Left renal cortex interstitium (tissue), 4 donors: ENCODE measurements at regions not wholly inside any gene's neighbourhood (a gene's known extent, or its start where the extent isn't known, plus 50 kb on each side); places are given as distances from the start of the nearest gene placed in this dataset.
"Not testable (repeated sequence)": the region's sequence is repeated elsewhere in the genome, so short reads cannot be mapped to it uniquely, and the experiment has no call there.

Experiments used
- DNase-seq, 4 donors: peaks; one replicate each; pipeline ENCODE4 v3.0.0-alpha.2; 2013; ENCODE audit warnings: low read depth in 4 of 4, low spot score in 2 of 4, missing footprints in 1 of 4

DNA sequence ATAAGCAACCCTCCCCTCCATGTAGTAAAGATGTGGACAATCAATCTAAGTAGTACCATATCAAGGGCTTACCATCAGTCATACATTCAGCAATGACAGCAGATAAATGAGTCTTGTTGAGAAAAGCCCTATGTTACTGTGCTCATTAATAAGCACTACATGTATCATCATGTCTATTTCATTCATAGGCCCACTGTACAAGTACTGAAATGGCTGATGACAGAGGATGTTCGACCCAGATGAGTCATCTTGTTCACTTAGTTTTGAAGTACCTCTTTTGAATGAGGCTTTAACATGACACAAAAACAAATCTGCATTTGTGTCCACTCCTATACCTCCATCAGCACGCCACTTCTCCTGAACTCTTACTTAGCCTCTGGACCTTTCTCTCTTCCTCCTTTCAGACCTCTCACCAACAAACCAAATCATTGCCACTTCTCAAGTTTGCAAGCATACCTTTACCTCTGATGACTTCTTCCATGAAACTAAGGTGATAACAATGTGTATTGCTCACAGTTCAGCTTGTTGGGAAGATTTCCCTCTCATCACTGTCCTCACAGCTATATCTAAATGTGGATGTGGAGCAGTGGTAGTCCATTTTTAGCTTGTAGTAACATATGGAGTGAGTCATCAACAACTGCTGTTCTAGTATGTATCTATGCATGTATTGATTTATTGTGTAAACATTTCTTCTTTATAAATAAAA, 921.0 kb upstream of the SLC39A10 start:
- no peak for DNase-seq

DNA sequence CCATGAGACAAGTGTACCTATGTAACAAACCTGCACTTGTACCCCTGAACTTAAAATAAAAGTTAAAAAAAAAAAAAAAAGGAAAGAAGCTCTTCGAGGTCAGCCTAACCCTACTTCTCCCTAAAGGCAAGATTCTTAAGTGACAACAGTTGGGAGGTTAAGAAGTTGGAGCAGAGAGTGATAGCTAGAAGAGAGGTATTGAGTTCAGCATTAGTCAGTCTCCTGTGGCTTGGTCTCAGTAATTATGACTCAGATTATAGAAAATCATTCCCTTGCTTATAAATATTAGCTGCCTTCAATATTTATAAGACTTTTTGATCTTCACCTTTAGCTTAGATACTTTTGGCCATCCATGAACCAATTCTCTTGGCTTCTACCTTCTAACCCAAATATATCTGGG, 926.8 kb upstream of the SLC39A10 start:
- DNase-seq = no peak

DNA sequence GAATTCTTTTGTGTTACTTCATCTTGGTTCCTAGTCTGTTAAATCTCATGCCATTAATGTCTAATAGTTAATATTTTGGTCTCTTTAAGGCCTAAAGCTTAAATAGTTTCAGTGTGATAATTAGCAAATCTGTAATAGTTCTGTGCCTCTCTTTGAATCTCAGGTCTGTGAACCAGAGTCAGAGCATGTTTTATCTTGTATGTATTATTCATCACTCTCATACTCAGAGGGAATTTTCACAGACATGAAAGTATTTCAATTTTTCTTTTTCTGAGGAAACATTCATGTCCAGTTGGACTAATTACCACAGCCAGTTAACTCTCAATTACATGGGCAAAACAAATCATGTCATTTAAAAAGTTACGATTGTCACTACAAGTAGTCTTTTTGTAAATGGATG, 931.9 kb upstream of the SLC39A10 start:
- DNase-seq = no peak

DNA sequence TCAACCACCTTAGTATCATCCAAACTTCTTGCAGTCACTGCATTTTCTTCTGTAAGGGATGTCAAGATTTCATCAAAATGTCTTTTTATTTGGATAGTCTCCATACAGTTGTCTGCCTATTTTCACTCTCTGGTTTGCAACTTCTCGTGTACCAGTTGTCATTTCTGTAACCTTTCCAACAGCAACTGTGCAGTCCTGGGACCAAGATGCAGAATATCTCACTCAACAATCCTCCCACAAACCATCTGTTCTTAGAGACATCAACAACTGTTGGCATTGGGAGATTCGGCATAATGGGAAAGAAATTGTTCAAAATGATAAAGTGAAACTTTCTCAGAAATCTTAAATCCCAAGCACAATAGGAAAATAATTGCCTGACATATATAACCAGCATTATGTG, 933.6 kb upstream of the SLC39A10 start:
- DNase-seq = no peak

DNA sequence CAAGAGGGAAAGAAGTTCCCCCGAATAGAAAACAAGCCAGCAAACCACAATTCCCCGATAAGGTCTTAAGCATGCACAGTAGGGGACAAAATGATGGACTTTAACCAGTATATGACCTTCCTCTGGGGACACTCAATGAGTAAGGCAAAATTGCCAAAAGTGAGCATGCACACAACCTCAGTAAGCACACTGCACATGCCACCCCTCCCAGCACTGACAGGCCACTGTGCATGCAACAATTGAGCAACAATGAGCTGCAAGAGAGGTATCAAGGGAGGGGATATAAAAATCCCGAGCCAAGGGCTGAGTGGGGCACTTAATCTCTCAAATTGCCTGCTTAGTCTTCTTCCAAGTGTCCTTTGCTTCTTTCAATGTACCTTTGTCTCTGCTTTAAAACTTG, 935.8 kb upstream of the SLC39A10 start:
- DNase-seq = no peak

DNA sequence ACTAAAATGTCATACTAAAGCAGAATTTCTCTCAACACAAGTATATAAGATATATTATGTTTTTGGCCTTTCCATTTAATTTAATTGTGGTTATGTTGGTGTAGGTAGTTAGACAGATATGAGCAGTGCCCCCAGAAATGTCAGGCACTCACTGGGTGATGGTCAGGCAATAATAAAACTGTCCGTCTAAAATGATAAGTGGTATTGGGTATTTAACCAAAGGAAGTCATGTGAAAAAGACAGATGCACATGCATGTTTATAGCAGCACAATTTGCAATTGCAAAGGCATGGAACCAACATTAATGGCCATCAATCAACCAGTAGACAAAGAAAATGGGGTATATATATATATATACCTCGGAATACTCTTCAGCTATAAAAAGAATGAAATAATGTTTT, 936.6 kb upstream of the SLC39A10 start:
- DNase-seq = no peak

DNA sequence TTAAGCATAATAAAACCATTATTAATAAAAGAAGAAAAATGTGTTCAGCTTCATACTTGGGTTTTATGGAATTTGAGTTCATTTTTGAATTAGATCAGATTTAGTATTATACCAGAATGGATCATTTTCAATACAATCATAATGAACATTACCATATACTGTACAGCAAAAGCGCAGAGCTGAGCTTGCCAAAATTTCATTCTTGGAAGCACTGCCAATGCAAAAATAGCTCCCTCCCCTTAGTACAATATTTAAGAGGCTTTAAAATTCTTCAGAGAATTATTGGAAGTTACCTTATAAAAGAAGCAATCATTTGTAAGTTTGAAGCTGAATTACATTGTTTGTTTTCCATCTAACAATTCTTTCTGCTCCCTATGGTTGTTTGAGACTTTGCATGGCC, 938.1 kb upstream of the SLC39A10 start:
- DNase-seq = no peak

DNA sequence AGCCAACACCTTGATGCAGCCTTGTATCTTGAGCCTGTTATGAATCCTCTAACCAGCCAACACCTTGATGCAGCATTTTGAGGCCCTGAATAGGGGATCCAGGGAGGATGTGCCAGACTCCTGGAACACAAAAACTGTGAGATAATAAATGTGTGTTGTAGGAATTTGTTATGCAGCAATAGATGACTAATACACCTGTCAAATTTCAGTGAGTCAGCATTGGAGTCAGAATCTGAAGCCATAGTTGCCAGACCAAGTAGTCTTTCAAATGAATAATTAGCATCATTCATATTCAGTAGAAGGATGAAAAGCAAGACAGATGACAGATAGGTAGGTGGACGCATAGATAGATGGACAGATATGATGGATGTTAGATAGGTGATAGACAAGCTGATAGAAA, 942.5 kb upstream of the SLC39A10 start:
- no peak for DNase-seq

DNA sequence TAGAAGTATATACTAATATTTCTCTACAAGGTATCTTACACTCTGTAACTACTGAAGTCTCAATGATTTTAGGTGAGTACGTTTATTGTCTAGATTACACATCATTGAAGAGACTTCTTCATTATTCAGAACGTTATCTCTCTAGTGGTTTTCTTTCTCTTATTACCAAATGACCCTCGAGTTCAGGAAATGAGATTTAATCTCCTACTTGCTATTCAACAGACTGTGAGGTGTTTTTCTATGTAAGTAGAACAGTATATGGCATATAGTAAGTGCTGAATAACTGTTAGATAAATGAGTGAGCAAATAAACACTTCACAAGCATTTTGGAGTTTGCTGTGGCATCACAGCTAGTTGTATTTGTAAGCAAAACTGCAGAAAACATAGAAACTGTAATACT, 947.2 kb upstream of the SLC39A10 start:
- DNase-seq = no peak

DNA sequence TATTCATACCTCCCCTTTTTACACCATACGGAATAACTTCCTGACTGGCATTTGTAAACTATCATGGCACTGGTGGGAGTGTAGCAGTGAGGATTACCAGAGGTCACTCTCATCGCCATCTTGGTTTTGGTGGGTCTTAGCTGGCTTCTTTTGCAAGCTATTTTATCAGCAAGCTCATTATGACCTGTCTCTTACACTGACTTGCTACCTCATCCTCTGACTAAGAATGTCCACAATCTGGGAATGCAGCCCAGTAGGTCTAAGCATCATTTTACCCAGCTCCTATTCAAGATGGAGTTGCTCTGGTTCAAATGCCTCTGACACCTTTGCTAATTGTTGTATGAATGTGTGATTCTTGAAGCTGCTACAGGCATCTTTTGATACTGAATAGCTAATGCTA, 950.8 kb upstream of the SLC39A10 start:
- DNase-seq = no peak

DNA sequence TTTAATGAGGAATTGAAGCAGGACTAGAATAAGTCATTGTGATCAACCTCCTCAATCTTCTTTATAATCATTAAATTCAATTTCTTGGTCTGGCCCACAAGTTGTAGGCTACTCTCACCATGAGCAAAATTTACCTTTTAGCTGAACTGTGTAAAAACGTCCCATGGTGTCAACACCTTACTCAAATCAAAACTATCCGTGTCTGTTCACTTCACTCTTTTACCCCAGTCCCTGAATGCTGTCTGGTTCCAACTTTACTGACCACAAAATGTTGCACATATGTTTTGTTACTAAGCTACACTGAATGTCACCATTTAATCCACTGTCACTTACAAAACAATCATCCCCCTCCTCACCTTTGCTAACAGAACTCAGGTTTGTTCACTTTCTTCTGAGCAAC, 951.6 kb upstream of the SLC39A10 start:
- DNase-seq = no peak

DNA sequence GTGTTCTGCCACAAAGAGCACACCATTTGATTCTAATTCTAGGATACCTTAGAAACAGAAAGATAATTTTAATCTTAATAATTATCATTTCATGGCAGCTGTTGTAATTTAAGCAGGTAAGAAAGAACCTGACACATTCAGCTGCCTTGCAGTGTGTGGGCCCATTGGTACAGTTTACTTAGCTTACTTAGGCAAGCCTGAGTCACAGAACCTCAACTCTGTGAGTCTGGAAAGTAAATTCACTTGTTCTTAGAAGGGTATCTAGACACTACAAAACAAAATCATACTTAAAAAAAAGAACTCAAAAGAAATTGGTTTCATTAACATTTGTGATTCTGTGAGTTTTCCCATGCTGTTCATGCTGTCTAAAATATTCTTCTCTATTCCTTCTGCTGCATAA, 956.3 kb upstream of the SLC39A10 start:
- no peak for DNase-seq

DNA sequence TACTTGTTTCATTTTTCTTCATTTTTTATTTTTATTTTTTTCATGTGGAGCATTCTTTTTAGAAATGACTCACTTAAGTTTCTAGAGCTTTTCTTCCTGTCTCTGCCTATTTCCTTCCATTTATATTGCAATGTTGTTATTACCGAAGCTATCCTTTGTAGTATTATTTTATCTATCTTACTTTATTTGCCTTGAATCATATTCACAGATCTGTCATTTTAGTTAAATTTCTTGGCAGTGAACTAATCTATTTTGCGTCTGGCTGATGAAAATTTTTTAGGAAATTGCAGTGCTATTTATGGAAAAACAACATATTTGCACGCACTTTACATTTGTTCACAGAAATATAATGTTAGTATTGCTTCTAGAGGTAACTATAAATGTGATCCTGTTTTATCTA, 956.9 kb upstream of the SLC39A10 start:
- DNase-seq = no peak

DNA sequence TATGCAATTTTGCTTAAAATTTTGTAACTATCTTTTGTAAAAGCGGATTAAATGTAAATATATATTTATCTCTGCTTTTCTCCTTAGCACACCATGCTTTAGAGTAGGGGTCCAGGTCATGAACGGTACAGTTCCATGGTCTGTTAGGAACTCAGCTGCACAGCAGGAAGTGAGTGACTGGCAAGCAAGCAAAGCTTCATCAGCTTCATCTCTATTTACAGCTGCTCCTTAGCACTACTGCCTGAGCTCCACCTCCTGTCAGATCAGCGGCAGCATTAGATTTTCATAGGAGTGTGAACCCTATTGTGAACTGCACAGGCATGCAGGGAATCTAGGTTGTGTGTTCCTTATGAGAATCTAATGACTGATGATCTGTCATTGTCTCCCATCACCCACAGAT, 959.0 kb upstream of the SLC39A10 start:
- DNase-seq = no peak

DNA sequence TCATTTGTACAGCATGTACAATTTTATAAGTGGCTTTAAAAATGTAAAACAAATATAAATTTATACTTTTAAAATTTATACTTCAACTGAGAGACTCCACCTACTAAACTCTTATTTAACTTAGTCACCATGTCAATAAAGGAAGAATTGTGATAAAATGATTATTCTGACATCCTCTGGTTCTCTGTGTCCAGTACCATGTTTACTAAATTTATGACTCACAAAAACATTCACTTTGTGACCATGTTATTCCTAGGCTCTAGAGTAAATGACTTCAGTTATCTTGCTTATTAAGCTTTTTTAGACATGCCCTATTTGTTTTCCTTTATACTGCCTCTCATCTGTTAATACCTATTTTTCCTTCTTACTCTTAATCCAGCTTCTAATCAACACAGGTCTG, 959.6 kb upstream of the SLC39A10 start:
- DNase-seq = no peak

DNA sequence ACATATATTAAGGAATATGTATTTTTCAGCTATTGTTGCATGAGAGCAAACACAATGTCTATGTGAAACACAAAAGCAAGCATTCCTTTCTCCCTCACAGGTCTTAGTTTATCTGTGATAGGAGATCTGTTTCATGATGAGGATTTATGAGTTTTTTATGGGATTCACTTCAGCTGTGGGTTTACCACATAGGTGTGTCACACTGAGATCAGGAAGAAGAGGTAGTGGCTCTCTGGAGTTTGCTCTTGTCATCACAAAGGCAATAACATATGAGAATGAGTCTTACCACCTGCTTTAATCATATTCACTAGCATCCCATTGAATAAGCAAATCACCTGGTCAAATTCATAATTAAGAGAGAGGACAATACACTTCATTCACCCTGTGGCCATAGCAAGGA, 960.3 kb upstream of the SLC39A10 start:
- DNase-seq = no peak

DNA sequence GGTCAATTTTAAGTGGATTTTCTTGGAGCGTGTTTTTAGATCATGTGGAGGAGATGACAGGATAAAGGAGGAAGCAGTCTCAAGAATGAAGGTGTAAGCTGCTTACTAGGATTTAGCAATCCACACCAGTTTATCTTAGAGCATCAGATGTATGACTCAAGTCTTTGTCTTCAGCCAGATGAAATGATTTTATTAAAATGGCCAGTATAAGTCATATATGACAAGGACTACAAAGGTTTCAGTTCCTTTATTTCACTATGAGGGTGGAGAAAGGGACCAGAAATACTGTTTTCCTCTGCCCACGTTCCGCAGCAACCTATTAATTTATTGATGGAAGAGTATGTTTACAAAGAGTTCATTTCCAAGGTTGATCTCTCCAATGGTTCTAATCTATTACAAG, 970.5 kb upstream of the SLC39A10 start:
- DNase-seq = no peak

DNA sequence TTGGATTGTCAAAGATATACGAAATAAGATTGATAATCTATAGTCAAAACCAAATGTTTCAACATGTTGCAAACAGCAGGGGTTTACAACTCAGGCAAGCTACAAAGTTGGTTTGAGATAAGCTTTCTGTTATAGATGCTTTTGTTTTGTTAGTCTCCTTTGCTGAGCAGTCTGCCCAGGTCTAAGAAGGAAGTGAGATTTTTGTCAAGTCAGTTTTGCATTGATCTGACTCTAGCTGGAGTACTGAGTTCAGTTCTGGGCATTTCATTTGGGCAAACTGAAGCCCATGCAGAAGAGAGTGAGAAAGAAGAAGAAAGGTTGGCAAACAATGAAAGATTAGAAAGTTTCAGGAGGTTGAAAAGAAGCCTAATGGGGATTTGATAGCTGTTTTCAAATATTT, 983.0 kb upstream of the SLC39A10 start:
- no peak for DNase-seq

DNA sequence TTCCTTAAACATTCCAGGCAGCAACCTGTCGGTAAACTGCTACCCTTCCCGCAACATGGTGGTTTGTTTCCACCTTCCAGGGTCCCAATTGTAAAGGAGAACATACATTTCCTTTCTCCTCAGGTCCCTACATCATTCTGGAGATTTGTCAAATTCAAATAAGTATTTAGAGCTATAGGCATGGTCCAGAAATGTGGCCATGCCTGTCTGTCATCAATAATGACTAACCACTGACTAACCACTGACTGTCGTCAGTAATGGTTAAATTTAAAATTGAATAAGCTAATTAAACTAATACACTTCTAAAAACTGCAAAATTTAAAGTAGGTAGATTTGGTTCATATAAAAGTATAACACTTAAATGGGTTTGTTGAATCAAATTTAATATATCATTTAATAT, 984.0 kb upstream of the SLC39A10 start:
- DNase-seq = no peak

DNA sequence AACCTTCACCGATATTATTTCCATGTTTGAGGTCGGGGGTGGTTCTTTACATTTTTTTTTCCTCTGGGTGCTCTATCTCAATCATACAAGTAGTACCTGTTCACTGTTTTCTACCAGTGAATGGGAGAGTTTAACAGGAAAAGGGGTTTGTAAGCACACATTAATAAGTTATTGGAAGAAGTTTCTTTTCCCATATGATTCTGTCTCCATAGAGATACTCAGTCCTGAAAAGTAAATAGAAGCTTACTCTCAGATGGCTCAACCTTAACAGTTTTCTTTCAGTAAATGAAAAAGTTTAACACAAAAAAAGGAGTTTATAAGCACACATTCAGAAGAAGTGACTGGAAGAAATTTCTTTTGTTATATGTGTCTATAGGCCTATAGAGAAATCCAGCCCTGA, 995.6 kb upstream of the SLC39A10 start:
- no peak for DNase-seq

DNA sequence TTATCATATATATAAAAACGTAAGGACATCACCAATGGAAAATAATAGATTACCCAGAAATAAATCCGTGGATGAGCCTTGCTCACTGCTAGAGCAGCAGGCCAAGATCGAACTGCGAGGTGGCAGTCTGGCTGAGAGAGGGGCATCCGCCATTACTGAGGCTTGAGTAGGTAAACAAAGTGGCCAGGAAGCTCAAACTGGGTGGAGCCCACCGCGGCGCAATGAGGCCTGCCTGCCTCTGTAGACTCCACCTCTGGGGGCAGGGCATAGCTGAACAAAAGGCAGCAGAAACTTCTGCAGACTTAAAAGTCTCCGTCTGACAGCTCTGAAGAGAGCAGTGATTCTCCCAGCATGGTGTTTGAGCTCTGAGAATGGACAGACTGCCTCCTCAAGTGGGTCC, 1018.0 kb upstream of the SLC39A10 start:
- not testable (repeated sequence) for DNase-seq

DNA sequence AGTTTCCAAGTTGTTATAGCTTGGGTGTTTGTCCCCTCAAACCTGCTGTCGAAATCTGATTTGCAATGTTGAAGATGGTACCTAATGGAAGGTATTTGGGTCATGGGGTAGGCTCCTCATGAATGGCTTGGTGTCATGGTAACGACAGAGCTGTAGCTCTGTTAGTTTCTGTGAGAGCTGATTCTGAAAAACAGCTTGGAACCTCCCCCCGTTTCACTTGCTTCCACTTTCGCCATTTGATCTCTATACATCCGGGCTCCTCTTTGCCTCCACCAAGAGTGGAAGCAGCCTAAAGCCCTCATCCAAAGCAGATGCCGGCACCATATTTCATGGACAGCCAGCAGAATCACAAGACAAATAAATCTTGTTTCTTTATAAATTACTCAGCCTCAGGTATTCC, 1035.1 kb upstream of the SLC39A10 start:
- no peak for DNase-seq

DNA sequence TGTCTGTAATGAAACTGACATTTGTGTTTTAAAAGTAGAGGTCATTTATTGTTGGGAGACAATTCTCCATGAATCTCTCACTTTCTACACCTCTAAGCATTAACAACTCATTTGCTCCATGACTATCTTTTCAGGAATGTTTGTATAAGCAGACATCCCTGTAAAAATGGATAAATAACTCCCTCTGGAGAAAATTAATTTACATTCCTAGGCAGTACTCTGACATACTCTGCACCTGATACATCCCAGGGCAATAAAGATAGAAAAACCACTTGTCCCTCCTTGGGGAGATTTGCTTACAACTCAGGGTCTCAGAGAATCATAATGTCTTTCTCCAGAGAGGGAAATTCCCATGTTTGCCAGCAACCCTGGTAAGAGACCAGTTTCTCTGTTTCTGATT, 1037.7 kb upstream of the SLC39A10 start:
- no peak for DNase-seq
